MCF 10A (cell line): ENCODE measurements at regions not wholly inside any gene's neighbourhood (a gene's known extent, or its start where the extent isn't known, plus 50 kb on each side); places are given as distances from the start of the nearest gene placed in this dataset.

Source experiments
- BruUV-seq: library from RNA; stranded (reverse); fragments of 400-500 nt; replicated peaks from 2 replicates; lab custom pipeline; 2021; lab: Mats Ljungman, UMichigan
- CTCF ChIA-PET: fragments of 300-600 bp; sonication (Branson Sonifier 250); formaldehyde crosslinking; extraction: SDS; loops from one replicate; lab custom pipeline; 2021; ENCODE audit warnings: antibody characterized with exemption, inconsistent platforms; lab: Yijun Ruan, JAX
- POLR2A ChIA-PET: fragments of 300-600, 350-650 bp; sonication (Branson Sonifier 250); formaldehyde crosslinking; extraction: SDS; loops from one replicate; lab custom pipeline; 2020; ENCODE audit warnings: antibody characterized with exemption, inconsistent platforms; lab: Yijun Ruan, JAX
- DNase-seq: peaks from one replicate; pipeline ENCODE4 v3.0.0-alpha.2; 2018; ENCODE audit not compliant: unreplicated experiment
- H3K27ac Mint-ChIP-seq: one replicate; pipeline ENCODE4 v1.8.0; 2022; ENCODE audit warnings: mild to moderate bottlenecking, low read depth, mixed read lengths; ENCODE audit not compliant: unreplicated experiment
- H3K27me3 Mint-ChIP-seq: one replicate; pipeline ENCODE4 v1.8.0; 2022; ENCODE audit warnings: mixed read lengths; ENCODE audit not compliant: insufficient read depth, unreplicated experiment
- H3K36me3 Mint-ChIP-seq: one replicate; pipeline ENCODE4 v1.8.0; 2022; ENCODE audit warnings: mild to moderate bottlenecking, moderate library complexity, mixed read lengths; ENCODE audit not compliant: insufficient read depth, unreplicated experiment
- H3K4me1 Mint-ChIP-seq: one replicate; pipeline ENCODE4 v1.8.0; 2022; ENCODE audit warnings: mixed read lengths; ENCODE audit not compliant: insufficient read depth, unreplicated experiment
- H3K4me3 Mint-ChIP-seq: one replicate; pipeline ENCODE4 v1.8.0; 2022; ENCODE audit warnings: mild to moderate bottlenecking, moderate library complexity, mixed read lengths; ENCODE audit not compliant: unreplicated experiment
- H3K9me3 Mint-ChIP-seq: one replicate; pipeline ENCODE4 v1.8.0; 2022; ENCODE audit warnings: mixed read lengths; ENCODE audit not compliant: unreplicated experiment
- CTCF ChIP-seq: fragments of 200-600 bp; IDR thresholded peaks from one replicate; pipeline ENCODE4 v1.8.0; 2022; ENCODE audit warnings: antibody characterized with exemption, mild to moderate bottlenecking; ENCODE audit not compliant: unreplicated experiment
- intact Hi-C: fragments of 100-400 bp; cut with micrococcal nuclease; formaldehyde crosslinking; loops from 2 replicates; pipeline ENCODE4 v1.14.1; 2022

- Mint-ChIP-seq H3K4me1 (no peaks in the 10 kb centered on the region), H3K4me3 (no peak overlapping the region), H3K27me3 (no peaks in the 10 kb centered on the region), H3K27ac (no peak overlapping the region), H3K36me3 (peaks cover 5% of the 10 kb centered on the region), H3K9me3 (peaks cover 37% of the 10 kb centered on the region)
- TF ChIP-seq CTCF: no peak
- CTCF ChIA-PET: interaction anchor here (0.6 kb wide), 1 partner anchor 96 kb away, joined by 3 read pairs; no protein-coding TSS in a partner anchor
- no peak for DNase-seq
- intact Hi-C loops: no loop called here
- POLR2A ChIA-PET: no interaction called here
- no TSS peak for BruUV-seq
Measured at GRCh38 chr6:16812993-16813392, 51.7 kb upstream of the ATXN1 start.

DNA sequence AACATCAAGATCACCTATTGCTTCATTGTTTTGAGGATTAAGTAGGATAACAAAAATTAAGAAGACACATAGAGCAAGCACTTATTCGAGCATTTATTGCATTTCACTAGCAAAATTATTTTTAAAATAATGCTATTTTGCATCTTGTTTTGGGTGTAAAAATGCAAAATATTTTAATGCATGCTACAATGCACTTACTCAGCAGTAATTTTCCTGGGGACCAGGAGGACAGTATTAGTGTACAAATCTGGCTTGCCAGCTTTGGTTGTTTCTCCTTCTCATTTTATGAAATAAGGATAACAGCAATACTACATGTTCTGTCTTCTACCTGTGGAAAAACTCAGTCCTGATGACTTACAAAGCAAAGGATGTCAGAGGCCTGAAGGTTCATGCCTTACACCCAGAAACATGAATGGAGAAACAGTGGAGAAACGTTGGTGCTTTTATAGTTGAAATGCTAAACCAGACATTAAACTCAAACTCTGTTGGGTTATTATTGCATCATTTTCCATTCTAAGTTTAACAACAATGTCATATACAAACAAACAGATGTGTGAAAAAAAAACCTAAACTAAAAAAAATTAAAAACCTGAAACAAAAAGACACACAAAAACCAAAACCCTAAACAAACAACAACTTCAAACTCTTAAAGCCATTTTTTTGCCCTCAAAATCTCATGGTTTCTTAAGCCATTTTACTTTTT is 50.2 kb upstream of the ATXN1 start:
- H3K9me3 Mint-ChIP-seq: peaks cover 37% of the 10 kb centered on the region
- POLR2A ChIA-PET: no interaction called here
- no peak overlapping the region for H3K4me3 Mint-ChIP-seq
- no TSS peak for BruUV-seq
- H3K4me1 Mint-ChIP-seq: no peaks in the 10 kb centered on the region
- H3K36me3 Mint-ChIP-seq: peaks cover 5% of the 10 kb centered on the region
- intact Hi-C loops: no loop called here
- CTCF ChIA-PET: interaction anchor here (0.6 kb wide), 1 partner anchor 299 kb away, joined by 3 read pairs; no protein-coding TSS in a partner anchor
- H3K27ac Mint-ChIP-seq: no peak overlapping the region
- no peaks in the 10 kb centered on the region for H3K27me3 Mint-ChIP-seq
- no peak for TF ChIP-seq CTCF
- no peak for DNase-seq
